B cell (primary cell): ENCODE measurements at regions not wholly inside any gene's neighbourhood (a gene's known extent, or its start where the extent isn't known, plus 50 kb on each side); places are given as distances from the start of the nearest gene placed in this dataset.
"Not testable (repeated sequence)": the region's sequence is repeated elsewhere in the genome, so short reads cannot be mapped to it uniquely, and the experiment has no call there.

ENCODE experiments used
- ATAC-seq: fragments of 200-7000 bp; cut with Tn5 transposase; one replicate; pipeline ENCODE4 v1.10.0; 2021; ENCODE audit warnings: low read depth, mild to moderate bottlenecking, moderate number of reproducible peaks, moderate library complexity
- CTCF ChIA-PET: fragments of 350-600 bp; sonication (Branson Sonifier 250); formaldehyde crosslinking; loops from one replicate; lab custom pipeline; 2021; ENCODE audit warnings: antibody characterized with exemption, inconsistent platforms; lab: Charles Lee
- POLR2A ChIA-PET: fragments of 350-600 bp; sonication (Branson Sonifier 250); formaldehyde crosslinking; loops from one replicate; lab custom pipeline; 2021; ENCODE audit warnings: antibody characterized with exemption; lab: Charles Lee
- DNase-seq: peaks from one replicate; pipeline ENCODE4 v3.0.0; 2013
- H2AFZ ChIP-seq: 2 replicates; pipeline ENCODE4 v1.6.1; 2012; ENCODE audit warnings: mild to moderate bottlenecking, low read depth, low read length; ENCODE audit not compliant: insufficient read depth, poor library complexity, severe bottlenecking
- H3K27ac ChIP-seq, 2 donors: 1 replicate in 1 of 2; 2 replicates in 1 of 2; pipeline ENCODE4 v1.5.1; 2012 to 2013; ENCODE audit warnings: low read length in 2 of 2, mild to moderate bottlenecking in 2 of 2, moderate library complexity in 1 of 2
- H3K27me3 ChIP-seq, 4 experiments: fragments of 200-600 bp in 1 of 4; sonication (generic) in 1 of 4; replicated peaks in 1 of 4; 1 replicate in 2 of 4; 2 replicates in 2 of 4; pipeline versions ENCODE4 v1.6.1 to v1.7.0; 2013 to 2016; ENCODE audit warnings: low read length in 3 of 4, mild to moderate bottlenecking in 2 of 4, mixed read lengths in 1 of 4, moderate library complexity in 1 of 4; ENCODE audit not compliant: insufficient read depth in 4 of 4, control insufficient read depth in 3 of 4; ENCODE audit errors: control extremely low read depth in 1 of 4
- H3K36me3 ChIP-seq, 2 experiments: replicated peaks in 1 of 2; 1 replicate in 1 of 2; 2 replicates in 1 of 2; pipeline versions ENCODE4 v1.6.1 to v1.7.1; 2013; ENCODE audit warnings: low read length in 1 of 2; ENCODE audit not compliant: insufficient read depth in 2 of 2, control insufficient read depth in 1 of 2; ENCODE audit errors: control extremely low read depth in 1 of 2, extremely low read depth in 1 of 2
- H3K4me1 ChIP-seq, 2 donors: fragments of 200-600 bp in 1 of 2; sonication (generic) in 1 of 2; 1 replicate in 1 of 2; 2 replicates in 1 of 2; pipeline versions ENCODE4 v1.5.1 to v1.6.1; 2013 to 2017; ENCODE audit warnings: low read length in 2 of 2; ENCODE audit not compliant: control insufficient read depth in 2 of 2, insufficient read depth in 2 of 2
- H3K4me2 ChIP-seq: replicated peaks from 2 replicates; pipeline ENCODE3; 2012; ENCODE audit warnings: mild to moderate bottlenecking, low read depth, low read length; ENCODE audit not compliant: poor library complexity, severe bottlenecking
- H3K4me3 ChIP-seq, 5 experiments: fragments of 200-600 bp in 1 of 5; sonication (generic) in 1 of 5; 1 replicate in 3 of 5; 2 replicates in 2 of 5; pipeline versions ENCODE4 v1.5.1 to v1.7.0; 2011 to 2016; ENCODE audit warnings: low read length in 4 of 5, mild to moderate bottlenecking in 4 of 5, low read depth in 2 of 5, control low read depth in 1 of 5, moderate library complexity in 1 of 5; ENCODE audit not compliant: insufficient read depth in 1 of 5; ENCODE audit errors: control extremely low read depth in 1 of 5, extremely low read depth in 1 of 5
- H3K79me2 ChIP-seq: fragments of 200-600 bp; sonication (generic); one replicate; pipeline ENCODE4 v1.6.0; 2016; ENCODE audit warnings: low read length; ENCODE audit not compliant: control insufficient read depth, insufficient read depth
- H3K9ac ChIP-seq: fragments of 200-600 bp; sonication (generic); 2 replicates; pipeline ENCODE4 v1.6.1; 2017; ENCODE audit warnings: mild to moderate bottlenecking, low read length, moderate library complexity
- H3K9me3 ChIP-seq, 3 donors: one replicate each; pipeline versions ENCODE4 v1.6.1 to v1.7.1; 2013; ENCODE audit warnings: low read length in 2 of 3; ENCODE audit not compliant: control insufficient read depth in 2 of 3, insufficient read depth in 1 of 3; ENCODE audit errors: control extremely low read depth in 1 of 3
- H4K20me1 ChIP-seq: 2 replicates; pipeline ENCODE4 v1.6.0; 2012; ENCODE audit warnings: mild to moderate bottlenecking, low read length; ENCODE audit not compliant: insufficient read depth, control insufficient read depth, poor library complexity, severe bottlenecking
- H3K27ac Mint-ChIP-seq: one replicate; pipeline ENCODE4 v1.8.0; 2021; ENCODE audit warnings: mixed read lengths
- H3K27me3 Mint-ChIP-seq: one replicate; pipeline ENCODE4 v1.8.0; 2021; ENCODE audit warnings: mixed read lengths
- H3K4me1 Mint-ChIP-seq: one replicate; pipeline ENCODE4 v1.8.0; 2021; ENCODE audit warnings: mixed read lengths
- H3K4me3 Mint-ChIP-seq: one replicate; pipeline ENCODE4 v1.8.0; 2021; ENCODE audit warnings: mixed read lengths
- H3K9me3 Mint-ChIP-seq: one replicate; pipeline ENCODE4 v1.8.0; 2022; ENCODE audit warnings: mixed read lengths; ENCODE audit not compliant: insufficient read depth
- EZH2 ChIP-seq: IDR thresholded peaks from 2 replicates; pipeline ENCODE4 v1.6.1; 2012; ENCODE audit warnings: borderline replicate concordance, low read depth, mild to moderate bottlenecking, moderate library complexity, low read length; ENCODE audit not compliant: insufficient read depth, poor library complexity, severe bottlenecking
- WGBS: methylation state at CpG from one replicate; pipeline ENCODE4 v1.1.5; 2013; ENCODE audit warnings: missing lambda C conversion rate; ENCODE audit not compliant: insufficient coverage; 5-methylcytosine and 5-hydroxymethylcytosine counted together
- intact Hi-C: fragments of 100-400 bp; cut with micrococcal nuclease; formaldehyde crosslinking; loops from one replicate; pipeline ENCODE4 v1.10.0; 2022
- TF ChIP-seq, protein P1 (sequence below): fragments of 200-600 bp; IDR thresholded peaks from one replicate; pipeline ENCODE4 v1.8.0; 2022; ENCODE audit warnings: antibody characterized with exemption, mild to moderate bottlenecking

DNA sequence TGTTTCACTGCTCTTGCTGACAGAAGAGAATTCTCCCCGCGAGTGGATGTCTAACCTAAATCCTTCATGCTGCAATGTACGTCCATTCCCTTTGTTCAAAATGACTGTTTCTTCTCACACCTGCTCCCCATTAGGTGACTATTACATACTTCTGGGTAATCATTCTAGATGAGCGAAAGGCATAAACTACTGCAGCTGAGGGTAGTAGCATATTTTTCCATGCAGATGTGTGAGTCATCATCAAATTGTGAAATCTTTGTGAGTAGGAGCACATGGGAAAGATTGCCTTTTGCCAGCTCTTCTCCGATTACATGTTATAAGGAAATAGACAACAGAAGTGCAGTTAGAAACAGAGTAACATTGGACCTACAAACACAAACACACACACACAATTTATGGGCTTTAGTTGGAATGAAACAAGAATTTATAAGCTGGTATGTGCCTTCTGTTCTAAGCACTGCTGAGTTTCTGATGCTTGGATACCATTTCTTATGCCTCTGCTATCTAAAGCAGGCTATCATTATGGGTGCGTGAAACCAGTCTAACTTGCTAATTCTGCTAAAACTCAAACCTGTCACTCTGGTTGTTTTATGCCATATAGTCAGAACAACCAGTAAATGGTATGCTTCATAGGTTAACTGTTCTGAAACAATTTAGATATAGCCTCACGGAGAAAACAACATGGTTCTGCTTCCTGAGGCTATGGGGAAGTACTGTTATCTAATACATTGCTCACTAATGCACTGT lies 346.9 kb upstream of the PSMD7 start:
- Mint-ChIP-seq H3K4me3 (no peak overlapping the region), H3K9me3 (no peaks in the 10 kb centered on the region), H3K27me3 (peaks cover 4% of the 10 kb centered on the region), H3K27ac (no peak overlapping the region), H3K4me1 (no peaks in the 10 kb centered on the region)
- intact Hi-C loops = no loop called here
- TF ChIP-seq, protein P1, sequence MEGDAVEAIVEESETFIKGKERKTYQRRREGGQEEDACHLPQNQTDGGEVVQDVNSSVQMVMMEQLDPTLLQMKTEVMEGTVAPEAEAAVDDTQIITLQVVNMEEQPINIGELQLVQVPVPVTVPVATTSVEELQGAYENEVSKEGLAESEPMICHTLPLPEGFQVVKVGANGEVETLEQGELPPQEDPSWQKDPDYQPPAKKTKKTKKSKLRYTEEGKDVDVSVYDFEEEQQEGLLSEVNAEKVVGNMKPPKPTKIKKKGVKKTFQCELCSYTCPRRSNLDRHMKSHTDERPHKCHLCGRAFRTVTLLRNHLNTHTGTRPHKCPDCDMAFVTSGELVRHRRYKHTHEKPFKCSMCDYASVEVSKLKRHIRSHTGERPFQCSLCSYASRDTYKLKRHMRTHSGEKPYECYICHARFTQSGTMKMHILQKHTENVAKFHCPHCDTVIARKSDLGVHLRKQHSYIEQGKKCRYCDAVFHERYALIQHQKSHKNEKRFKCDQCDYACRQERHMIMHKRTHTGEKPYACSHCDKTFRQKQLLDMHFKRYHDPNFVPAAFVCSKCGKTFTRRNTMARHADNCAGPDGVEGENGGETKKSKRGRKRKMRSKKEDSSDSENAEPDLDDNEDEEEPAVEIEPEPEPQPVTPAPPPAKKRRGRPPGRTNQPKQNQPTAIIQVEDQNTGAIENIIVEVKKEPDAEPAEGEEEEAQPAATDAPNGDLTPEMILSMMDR = no peak
- TF ChIP-seq EZH2 = no peak
- Histone ChIP-seq H2AFZ (no peak overlapping the region), H3K4me1 (no peaks in the 10 kb centered on the region), H3K79me2 (no peaks in the 10 kb centered on the region), H3K9ac (no peak overlapping the region), H3K4me3 (no peak overlapping the region), H3K27me3 (no peaks in the 10 kb centered on the region), H3K4me2 (no peak overlapping the region), H3K27ac (no peak overlapping the region), H3K9me3 (no peaks in the 10 kb centered on the region), H4K20me1 (no peaks in the 10 kb centered on the region), H3K36me3 (no peaks in the 10 kb centered on the region)
- ATAC-seq (no peak), DNase-seq (no peak)
- POLR2A ChIA-PET = no interaction called here
- CTCF ChIA-PET = interaction anchor here (0.6 kb wide), 1 partner anchor 1761 kb away, joined by 5 read pairs; no protein-coding TSS in a partner anchor
- WGBS = 100% methylated on average over 4 of the region's 7 CpGs

DNA sequence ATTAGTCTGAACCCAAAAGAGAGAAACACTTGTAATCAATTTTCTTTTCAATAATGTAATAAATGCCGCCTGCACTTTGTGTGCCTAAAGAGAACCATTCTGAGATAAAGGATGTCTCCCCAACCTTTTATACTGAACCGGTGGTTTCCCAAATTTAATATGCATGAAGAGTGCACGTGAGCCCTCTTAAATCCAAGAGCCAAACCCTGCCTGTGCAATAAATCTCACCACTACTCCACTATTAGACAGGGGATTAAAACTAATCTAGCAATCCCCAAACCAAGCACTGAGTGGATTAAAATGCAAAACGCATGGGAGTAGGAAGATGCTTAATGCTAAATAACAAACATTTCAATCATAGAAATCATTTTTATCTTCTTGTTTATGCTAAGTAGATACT lies 351.0 kb upstream of the PSMD7 start:
- Histone ChIP-seq H3K4me2 (no peak overlapping the region), H3K4me3 (no peak overlapping the region), H2AFZ (no peak overlapping the region), H3K79me2 (no peaks in the 10 kb centered on the region), H3K9ac (no peak overlapping the region), H3K27me3 (no peaks in the 10 kb centered on the region), H4K20me1 (no peaks in the 10 kb centered on the region), H3K9me3 (peaks cover 0 to 4% (median 0%) of the 10 kb centered on the region in 3 donors), H3K4me1 (no peaks in the 10 kb centered on the region), H3K36me3 (no peaks in the 10 kb centered on the region), H3K27ac (no peak overlapping the region)
- Mint-ChIP-seq H3K4me1 (no peaks in the 10 kb centered on the region), H3K4me3 (no peak overlapping the region), H3K27me3 (no peaks in the 10 kb centered on the region), H3K27ac (no peak overlapping the region), H3K9me3 (no peaks in the 10 kb centered on the region)
- no CpG with 5 or more reads among the region's 4 CpGs for WGBS
- ChIA-PET POLR2A (no interaction called here), CTCF (no interaction called here)
- intact Hi-C loops = no loop called here
- no peak for ATAC-seq
- no peak for TF ChIP-seq EZH2
- TF ChIP-seq, protein P1 = no peak
- DNase-seq = no peak

DNA sequence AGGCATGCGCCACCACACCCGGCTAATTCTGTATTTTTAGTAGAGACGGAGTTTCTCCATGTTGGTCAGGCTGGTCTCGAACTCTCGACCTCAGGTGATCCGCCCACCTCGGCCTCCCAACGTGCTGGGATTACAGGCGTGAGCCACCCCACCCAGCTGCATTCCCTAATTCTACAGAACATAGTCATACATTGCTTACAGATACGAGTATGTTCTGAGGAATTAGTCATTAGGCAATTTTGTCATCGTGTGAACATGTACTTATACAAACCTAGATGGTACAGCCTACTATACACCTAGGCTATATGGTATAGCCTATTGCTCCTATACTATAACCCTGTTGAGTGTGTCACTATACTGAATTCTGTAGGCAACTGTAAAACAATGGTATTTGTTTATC lies 353.4 kb upstream of the PSMD7 start:
- CTCF ChIA-PET = not testable (repeated sequence)

More for the DNA sequence above, 353.4 kb upstream of the PSMD7 start:
- H3K79me2 ChIP-seq, H2AFZ ChIP-seq, H3K4me1 ChIP-seq, DNase-seq, H3K27me3 Mint-ChIP-seq, H3K36me3 ChIP-seq, H3K27ac Mint-ChIP-seq, H4K20me1 ChIP-seq, H3K9me3 Mint-ChIP-seq, H3K4me1 Mint-ChIP-seq, H3K9ac ChIP-seq, intact Hi-C loops, H3K27me3 ChIP-seq, H3K4me3 Mint-ChIP-seq, H3K4me3 ChIP-seq, H3K4me2 ChIP-seq, ATAC-seq, POLR2A ChIA-PET, H3K9me3 ChIP-seq, H3K27ac ChIP-seq: not testable (repeated sequence)
- WGBS = 95% methylated on average over 6 of the region's 11 CpGs
